ENCODE measurements at regions not wholly inside any gene's neighbourhood (a gene's known extent, or its start where the extent isn't known, plus 50 kb on each side); places are given as distances from the start of the nearest gene placed in this dataset.
"Not testable (repeated sequence)": the region's sequence is repeated elsewhere in the genome, so short reads cannot be mapped to it uniquely, and the experiment has no call there.

DNA sequence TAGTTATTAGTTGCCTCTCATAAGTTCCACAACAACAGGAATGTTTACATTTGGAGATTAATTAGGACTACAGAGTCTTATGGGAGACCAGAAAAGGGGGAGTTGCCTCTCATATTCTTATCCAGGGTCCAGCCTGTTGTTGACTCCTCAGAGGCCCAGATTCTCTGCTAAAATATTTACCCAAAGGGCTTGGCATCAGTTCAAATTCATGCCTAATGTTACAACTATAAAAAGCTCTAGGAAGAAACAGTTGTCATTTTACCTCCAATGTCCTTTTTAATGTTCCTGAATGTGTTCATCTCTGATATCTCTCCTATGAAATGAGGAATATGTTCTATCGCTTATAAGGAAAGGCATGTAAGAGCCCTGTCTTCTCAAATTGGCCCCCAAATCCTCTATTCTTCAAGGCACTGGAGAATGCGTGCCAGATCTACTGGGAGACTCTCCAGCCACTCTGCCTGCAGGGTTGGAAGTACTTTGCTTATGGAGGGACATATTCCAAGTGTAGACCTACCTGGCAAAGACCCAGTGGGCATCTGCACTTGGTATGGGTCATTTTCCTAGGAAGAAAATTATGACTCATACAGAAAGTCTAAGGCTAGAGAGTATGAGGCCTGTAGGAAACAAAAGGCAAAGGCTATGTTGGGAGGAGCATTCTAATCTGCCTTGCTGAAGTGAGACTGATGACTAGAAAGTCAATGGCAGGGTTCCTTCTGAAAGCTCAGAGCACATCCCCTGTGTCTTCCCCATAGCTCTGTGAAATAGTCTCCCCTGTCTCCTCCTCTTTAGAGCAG is 192.6 kb downstream of the ESM1 start:
- H2AFZ ChIP-seq (ENCODE audit: control insufficient read depth, low read length), result no peak overlapping the region
- no peaks in the 10 kb centered on the region for H3K9me1 ChIP-seq (ENCODE audit: control insufficient read depth, extremely low read depth, insufficient read depth, low read length)
- H3K36me3 ChIP-seq (ENCODE audit: control insufficient read depth in 2 of 2, extremely low read depth in 1 of 2, insufficient read depth in 2 of 2, low read length in 2 of 2), result no peaks in the 10 kb centered on the region
- H3K79me2 ChIP-seq (ENCODE audit: control insufficient read depth, insufficient read depth, low read length), result no peaks in the 10 kb centered on the region
- H3K27me3 ChIP-seq (ENCODE audit: control insufficient read depth, extremely low read depth, insufficient read depth, low read length), result peaks cover 3% of the 10 kb centered on the region
- H3K4me1 ChIP-seq (ENCODE audit: control insufficient read depth, extremely low read depth, insufficient read depth, low read length), result no peaks in the 10 kb centered on the region
- H3K9ac ChIP-seq (ENCODE audit: control insufficient read depth, extremely low read depth, insufficient read depth, low read length), result no peak overlapping the region
- no peak overlapping the region for H3K4me2 ChIP-seq (ENCODE audit: control insufficient read depth, extremely low read depth, insufficient read depth, low read depth, low read length)
- FAIRE-seq (no peak), DNase-seq (ENCODE audit: low read depth, low spot score) (no peak)
- TF ChIP-seq, protein P1, sequence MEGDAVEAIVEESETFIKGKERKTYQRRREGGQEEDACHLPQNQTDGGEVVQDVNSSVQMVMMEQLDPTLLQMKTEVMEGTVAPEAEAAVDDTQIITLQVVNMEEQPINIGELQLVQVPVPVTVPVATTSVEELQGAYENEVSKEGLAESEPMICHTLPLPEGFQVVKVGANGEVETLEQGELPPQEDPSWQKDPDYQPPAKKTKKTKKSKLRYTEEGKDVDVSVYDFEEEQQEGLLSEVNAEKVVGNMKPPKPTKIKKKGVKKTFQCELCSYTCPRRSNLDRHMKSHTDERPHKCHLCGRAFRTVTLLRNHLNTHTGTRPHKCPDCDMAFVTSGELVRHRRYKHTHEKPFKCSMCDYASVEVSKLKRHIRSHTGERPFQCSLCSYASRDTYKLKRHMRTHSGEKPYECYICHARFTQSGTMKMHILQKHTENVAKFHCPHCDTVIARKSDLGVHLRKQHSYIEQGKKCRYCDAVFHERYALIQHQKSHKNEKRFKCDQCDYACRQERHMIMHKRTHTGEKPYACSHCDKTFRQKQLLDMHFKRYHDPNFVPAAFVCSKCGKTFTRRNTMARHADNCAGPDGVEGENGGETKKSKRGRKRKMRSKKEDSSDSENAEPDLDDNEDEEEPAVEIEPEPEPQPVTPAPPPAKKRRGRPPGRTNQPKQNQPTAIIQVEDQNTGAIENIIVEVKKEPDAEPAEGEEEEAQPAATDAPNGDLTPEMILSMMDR (optimal IDR thresholded peaks at IDR 0.05 in 1 of 3, IDR thresholded peaks at IDR 0.05 in 1 of 3, conservative IDR thresholded peaks at IDR 0.05 in 1 of 3; ENCODE audit: extremely low read depth in 1 of 3, insufficient read depth in 2 of 3, low read length in 3 of 3), result no peak
- TF ChIP-seq EZH2 (IDR thresholded peaks at IDR 0.05; ENCODE audit: low read length), result no peak
- no peak overlapping the region for H3K4me3 ChIP-seq (ENCODE audit: control insufficient read depth in 2 of 3, extremely low read depth in 1 of 3, insufficient read depth in 2 of 3, low read depth in 1 of 3, low read length in 3 of 3)
- no peak overlapping the region for H3K27ac ChIP-seq (ENCODE audit: control insufficient read depth, insufficient read depth, low read length)
- H4K20me1 ChIP-seq (ENCODE audit: control insufficient read depth, extremely low read depth, insufficient read depth, low read length), result no peaks in the 10 kb centered on the region
- dilution Hi-C loops (cut with MboI; ENCODE audit: extremely low pct_ligation_motif_present, low sequenced_read_pairs), result no loop called here
- no peaks in the 10 kb centered on the region for H3K9me3 ChIP-seq (ENCODE audit: control insufficient read depth, low read depth, low read length)

DNA sequence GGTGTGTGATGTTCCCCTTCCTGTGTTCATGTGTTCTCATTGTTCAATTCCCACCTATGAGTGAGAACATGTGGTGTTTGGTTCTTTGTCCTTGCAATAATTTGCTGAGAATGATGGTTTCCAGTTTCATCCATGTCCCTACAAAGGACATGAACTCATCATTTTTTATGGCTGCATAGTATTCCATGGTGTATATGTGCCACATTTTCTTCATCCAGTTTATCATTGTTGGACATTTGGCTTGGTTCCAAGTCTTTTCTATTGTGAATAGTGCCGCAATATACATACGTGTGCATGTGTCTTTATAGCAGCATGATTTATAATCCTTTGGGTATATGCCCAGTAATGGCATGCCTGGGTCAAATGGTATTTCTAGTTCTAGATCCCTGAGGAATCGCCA is 197.5 kb downstream of the ESM1 start:
- H3K4me2 ChIP-seq (ENCODE audit: control insufficient read depth, extremely low read depth, insufficient read depth, low read depth, low read length); H3K4me1 ChIP-seq (ENCODE audit: control insufficient read depth, extremely low read depth, insufficient read depth, low read length); H3K79me2 ChIP-seq (ENCODE audit: control insufficient read depth, insufficient read depth, low read length); H3K9me3 ChIP-seq (ENCODE audit: control insufficient read depth, low read depth, low read length); H4K20me1 ChIP-seq (ENCODE audit: control insufficient read depth, extremely low read depth, insufficient read depth, low read length); H3K9ac ChIP-seq (ENCODE audit: control insufficient read depth, extremely low read depth, insufficient read depth, low read length); H3K27me3 ChIP-seq (ENCODE audit: control insufficient read depth, extremely low read depth, insufficient read depth, low read length); H3K27ac ChIP-seq (ENCODE audit: control insufficient read depth, insufficient read depth, low read length); H2AFZ ChIP-seq (ENCODE audit: control insufficient read depth, low read length); H3K9me1 ChIP-seq (ENCODE audit: control insufficient read depth, extremely low read depth, insufficient read depth, low read length); DNase-seq (ENCODE audit: low read depth, low spot score); dilution Hi-C loops (cut with MboI; ENCODE audit: extremely low pct_ligation_motif_present, low sequenced_read_pairs); H3K4me3 ChIP-seq (ENCODE audit: control insufficient read depth in 2 of 3, extremely low read depth in 1 of 3, insufficient read depth in 2 of 3, low read depth in 1 of 3, low read length in 3 of 3); H3K36me3 ChIP-seq (ENCODE audit: control insufficient read depth in 2 of 2, extremely low read depth in 1 of 2, insufficient read depth in 2 of 2, low read length in 2 of 2); FAIRE-seq: not testable (repeated sequence)

Measured in keratinocyte (primary cell).